Karpas-422 (cell line): ENCODE measurements at regions not wholly inside any gene's neighbourhood (a gene's known extent, or its start where the extent isn't known, plus 50 kb on each side); places are given as distances from the start of the nearest gene placed in this dataset.

Source experiments
- DNase-seq: peaks from one replicate; pipeline ENCODE4 v3.0.0-alpha.2; 2015
- H2AFZ ChIP-seq: fragments of 200-600 bp; sonication (generic); 2 replicates; pipeline ENCODE4 v1.6.1; 2014; ENCODE audit warnings: antibody characterized with exemption, low read length, mixed read lengths
- H3K27ac ChIP-seq: fragments of 200-600 bp; sonication (generic); 2 replicates; pipeline ENCODE4 v1.5.1; 2014; ENCODE audit warnings: mild to moderate bottlenecking, low read length, moderate library complexity
- H3K27me3 ChIP-seq: fragments of 200-600 bp; sonication (generic); 2 replicates; pipeline ENCODE4 v1.6.1; 2014; ENCODE audit warnings: low read length, mixed read lengths
- H3K36me3 ChIP-seq: fragments of 200-600 bp; sonication (generic); 2 replicates; pipeline ENCODE4 v1.6.1; 2014; ENCODE audit warnings: low read length, mixed read lengths; ENCODE audit not compliant: insufficient read depth
- H3K4me1 ChIP-seq: fragments of 200-600 bp; sonication (generic); 2 replicates; pipeline ENCODE4 v1.6.1; 2014; ENCODE audit warnings: mild to moderate bottlenecking, low read length, mixed read lengths
- H3K4me2 ChIP-seq: fragments of 200-600 bp; sonication (generic); 2 replicates; pipeline ENCODE4 v1.6.1; 2014; ENCODE audit warnings: low read length, low read depth, mild to moderate bottlenecking; ENCODE audit not compliant: poor library complexity, severe bottlenecking
- H3K4me3 ChIP-seq: fragments of 200-600 bp; sonication (generic); 2 replicates; pipeline ENCODE4 v1.5.1; 2014; ENCODE audit warnings: mild to moderate bottlenecking, antibody characterized with exemption, low read length, mixed read lengths
- H3K79me2 ChIP-seq: fragments of 200-600 bp; sonication (generic); 2 replicates; pipeline ENCODE4 v1.6.1; 2014; ENCODE audit warnings: mild to moderate bottlenecking, low read length, mixed read lengths
- H3K9ac ChIP-seq: fragments of 200-600 bp; sonication (generic); 2 replicates; pipeline ENCODE4 v1.6.0; 2014; ENCODE audit warnings: low read length
- H3K9me2 ChIP-seq: fragments of 200-600 bp; sonication (generic), shearing (Covaris generic); replicated peaks from 2 replicates; pipeline ENCODE4 v1.6.0; 2014; ENCODE audit warnings: mild to moderate bottlenecking, low read length, moderate library complexity; ENCODE audit not compliant: insufficient read depth
- H3K9me3 ChIP-seq: fragments of 300-700, 200-600 bp; sonication (generic); 2 replicates; pipeline ENCODE4 v1.6.1; 2014; ENCODE audit warnings: low read length, mixed read lengths
- H4K20me1 ChIP-seq: fragments of 200-600 bp; sonication (generic); 2 replicates; pipeline ENCODE4 v1.6.1; 2014; ENCODE audit warnings: mild to moderate bottlenecking, antibody characterized with exemption, low read length, low read depth; ENCODE audit not compliant: insufficient read depth

DNA sequence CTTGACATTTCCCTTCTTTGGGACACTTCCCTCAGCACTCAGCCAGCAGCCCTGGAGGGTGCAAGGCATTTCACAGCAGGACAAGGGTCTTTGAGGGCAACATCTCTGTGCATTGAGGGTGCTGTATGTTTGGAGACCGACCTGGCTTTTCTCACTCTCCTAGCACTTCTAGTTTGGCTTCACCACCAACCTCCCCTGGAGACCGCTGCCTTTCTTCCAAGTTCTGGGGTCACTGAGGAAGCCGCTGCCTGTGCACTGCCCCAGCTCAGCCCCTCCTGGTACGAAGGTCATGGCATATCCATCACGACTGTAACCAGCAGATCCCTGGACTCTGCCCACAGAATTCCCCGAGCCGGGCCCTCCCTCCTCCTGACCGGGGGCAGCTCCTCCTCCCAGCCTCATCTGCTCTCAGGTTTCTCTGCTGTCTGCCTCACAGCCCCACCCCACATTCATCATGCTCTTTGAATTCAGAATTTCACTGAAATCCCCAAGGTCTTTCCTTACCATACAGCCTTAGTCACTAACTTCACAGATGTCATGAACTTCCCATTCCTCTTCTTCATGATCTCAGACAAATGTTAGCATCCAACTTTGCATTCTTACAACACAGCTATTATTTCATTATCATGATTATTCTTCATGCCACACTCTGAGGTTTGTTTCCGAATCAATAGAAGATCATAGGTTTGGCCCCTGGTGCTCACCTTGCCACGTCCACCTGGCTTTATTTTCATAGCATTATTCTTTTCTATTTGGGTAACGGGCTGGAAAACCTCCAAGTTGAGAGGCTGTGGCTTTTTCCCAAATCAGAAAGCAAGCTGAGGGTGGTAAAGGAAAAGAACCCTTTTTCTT, 113.0 kb upstream of the COPS8 start:
- no peak overlapping the region for H3K4me2 ChIP-seq
- DNase-seq, result no peak

DNA sequence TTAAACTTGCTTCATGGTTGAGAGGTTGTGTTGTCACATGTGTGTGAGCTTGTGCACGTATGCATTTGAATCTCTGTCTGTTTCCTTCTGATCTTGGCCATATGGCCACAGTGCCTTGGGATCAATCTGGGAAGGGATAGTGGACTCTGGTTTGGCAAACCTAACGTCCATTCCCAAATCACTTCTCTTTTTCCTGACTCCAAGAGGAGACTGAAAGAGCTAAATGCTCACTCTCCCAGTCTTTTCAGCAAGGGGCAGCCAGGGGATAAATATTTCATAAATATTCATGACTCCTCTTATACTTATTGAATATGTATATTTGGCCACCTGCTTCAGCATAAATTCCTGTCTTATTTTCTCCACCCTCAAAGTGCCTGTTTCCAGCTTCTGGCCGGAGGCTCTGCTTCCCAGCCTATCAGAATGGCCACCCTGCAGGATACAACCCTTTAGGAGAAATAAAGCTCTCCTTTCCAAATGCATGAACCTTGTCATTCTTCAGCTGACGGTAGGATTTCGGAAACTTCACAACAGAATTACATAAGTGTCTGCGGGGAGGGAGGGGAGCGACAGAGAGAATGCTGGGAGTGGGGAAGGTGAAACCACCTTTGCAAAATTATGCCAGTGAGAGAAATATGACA, 112.2 kb upstream of the COPS8 start:
- no peak overlapping the region for H3K27ac ChIP-seq
- H3K9ac ChIP-seq, result no peak overlapping the region
- H3K27me3 ChIP-seq, result no peaks in the 10 kb centered on the region
- no peak for DNase-seq
- no peaks in the 10 kb centered on the region for H3K36me3 ChIP-seq
- H3K4me2 ChIP-seq, result no peak overlapping the region
- H3K4me3 ChIP-seq, result no peak overlapping the region; the same call in 1 of the 2 replicates
- no peaks in the 10 kb centered on the region for H3K79me2 ChIP-seq
- H3K4me1 ChIP-seq, result peaks cover 28% of the 10 kb centered on the region
- no peaks in the 10 kb centered on the region for H3K9me2 ChIP-seq
- no peaks in the 10 kb centered on the region for H3K9me3 ChIP-seq
- H2AFZ ChIP-seq, result no peak overlapping the region
- no peaks in the 10 kb centered on the region for H4K20me1 ChIP-seq

More for the DNA sequence above, 113.0 kb upstream of the COPS8 start:
- H3K79me2 ChIP-seq, result no peaks in the 10 kb centered on the region
- H3K4me1 ChIP-seq, result peaks cover 28% of the 10 kb centered on the region
- H4K20me1 ChIP-seq, result no peaks in the 10 kb centered on the region
- H3K27me3 ChIP-seq, result no peaks in the 10 kb centered on the region
- H2AFZ ChIP-seq, result no peak overlapping the region
- H3K9ac ChIP-seq, result no peak overlapping the region
- H3K36me3 ChIP-seq, result no peaks in the 10 kb centered on the region
- H3K9me3 ChIP-seq, result no peaks in the 10 kb centered on the region
- H3K9me2 ChIP-seq, result no peaks in the 10 kb centered on the region
- no peak overlapping the region; the same call in 1 of the 2 replicates for H3K4me3 ChIP-seq
- H3K27ac ChIP-seq, result no peak overlapping the region

DNA sequence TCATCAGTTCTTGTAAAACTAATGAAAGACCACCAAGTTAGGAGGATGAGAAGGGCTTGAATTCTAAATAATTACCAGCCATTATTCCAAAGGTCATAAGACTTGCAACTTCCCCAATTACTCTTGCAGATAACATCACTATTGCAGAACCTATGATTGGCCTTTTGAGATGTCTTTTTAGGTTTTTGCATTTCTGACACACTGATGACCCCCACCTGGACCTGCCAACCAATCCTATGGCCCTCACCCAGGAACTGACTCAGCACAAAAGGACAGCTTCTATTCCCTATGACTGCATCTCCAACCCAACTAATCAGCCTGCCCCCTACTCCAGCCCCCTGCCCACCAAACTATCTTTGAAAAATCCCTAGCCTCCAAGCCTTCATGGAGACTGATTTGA, 111.5 kb upstream of the COPS8 start:
- no peaks in the 10 kb centered on the region for H3K79me2 ChIP-seq
- H3K9me2 ChIP-seq, result no peaks in the 10 kb centered on the region
- H3K36me3 ChIP-seq, result no peaks in the 10 kb centered on the region
- H2AFZ ChIP-seq, result no peak overlapping the region
- no peak for DNase-seq
- no peaks in the 10 kb centered on the region for H3K9me3 ChIP-seq
- no peak overlapping the region for H3K9ac ChIP-seq
- H3K4me2 ChIP-seq, result no peak overlapping the region
- no peaks in the 10 kb centered on the region for H4K20me1 ChIP-seq
- H3K27ac ChIP-seq, result no peak overlapping the region
- H3K4me3 ChIP-seq, result no peak overlapping the region
- no peaks in the 10 kb centered on the region for H3K27me3 ChIP-seq
- peaks cover 28% of the 10 kb centered on the region for H3K4me1 ChIP-seq

DNA sequence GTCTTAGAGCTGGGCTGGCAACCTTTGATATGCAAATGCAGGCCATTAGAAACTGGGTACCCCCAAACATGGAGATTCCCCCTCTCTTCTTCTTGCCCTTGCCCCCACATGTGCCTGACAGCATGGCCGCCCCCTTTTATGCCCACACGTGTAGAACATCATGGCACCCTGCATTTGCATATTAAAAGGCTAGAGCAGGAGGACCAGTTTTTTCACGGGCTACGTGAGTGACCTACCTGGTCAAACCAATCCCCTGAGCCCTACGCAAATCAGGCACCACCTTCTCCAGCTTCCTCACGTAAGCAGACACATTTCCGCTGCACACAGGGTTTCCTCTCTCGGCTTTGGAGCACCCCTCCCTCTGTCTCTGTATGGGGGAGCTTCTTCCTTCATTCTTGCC, 110.9 kb upstream of the COPS8 start:
- Histone ChIP-seq H2AFZ (no peak overlapping the region), H3K27ac (no peak overlapping the region), H3K9me2 (no peaks in the 10 kb centered on the region), H3K4me3 (no peak overlapping the region), H3K9ac (no peak overlapping the region), H3K4me2 (no peak overlapping the region), H3K9me3 (no peaks in the 10 kb centered on the region), H4K20me1 (no peaks in the 10 kb centered on the region), H3K4me1 (peaks cover 28% of the 10 kb centered on the region), H3K27me3 (no peaks in the 10 kb centered on the region), H3K79me2 (no peaks in the 10 kb centered on the region), H3K36me3 (no peaks in the 10 kb centered on the region)
- peak; percentile 58 for DNase-seq

DNA sequence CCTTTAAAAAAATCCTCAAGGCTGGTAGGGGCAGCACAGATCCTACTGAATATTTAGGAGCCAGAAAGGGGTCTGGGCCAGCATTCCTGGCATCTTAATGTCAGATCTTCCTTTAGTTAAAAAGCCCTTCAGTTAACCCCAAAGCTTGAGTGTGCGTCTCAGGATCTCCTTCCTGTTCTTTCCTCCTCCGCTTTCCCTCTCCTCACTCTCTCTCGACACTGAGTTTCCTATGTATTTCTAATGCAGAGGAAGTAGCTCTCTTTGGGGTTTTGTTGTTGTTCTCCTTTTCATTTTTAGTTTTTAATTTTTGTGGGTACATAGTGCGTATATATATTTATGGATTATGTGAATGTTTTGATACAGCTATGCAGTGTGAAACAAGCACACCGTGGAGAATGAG, 109.9 kb upstream of the COPS8 start:
- Histone ChIP-seq H3K9ac (no peak overlapping the region), H3K27ac (no peak overlapping the region), H3K79me2 (no peaks in the 10 kb centered on the region), H4K20me1 (no peaks in the 10 kb centered on the region), H2AFZ (no peak overlapping the region), H3K4me1 (peaks cover 28% of the 10 kb centered on the region), H3K4me2 (no peak overlapping the region), H3K27me3 (no peaks in the 10 kb centered on the region), H3K4me3 (no peak overlapping the region), H3K36me3 (no peaks in the 10 kb centered on the region), H3K9me3 (no peaks in the 10 kb centered on the region), H3K9me2 (no peaks in the 10 kb centered on the region)
- no peak for DNase-seq

DNA sequence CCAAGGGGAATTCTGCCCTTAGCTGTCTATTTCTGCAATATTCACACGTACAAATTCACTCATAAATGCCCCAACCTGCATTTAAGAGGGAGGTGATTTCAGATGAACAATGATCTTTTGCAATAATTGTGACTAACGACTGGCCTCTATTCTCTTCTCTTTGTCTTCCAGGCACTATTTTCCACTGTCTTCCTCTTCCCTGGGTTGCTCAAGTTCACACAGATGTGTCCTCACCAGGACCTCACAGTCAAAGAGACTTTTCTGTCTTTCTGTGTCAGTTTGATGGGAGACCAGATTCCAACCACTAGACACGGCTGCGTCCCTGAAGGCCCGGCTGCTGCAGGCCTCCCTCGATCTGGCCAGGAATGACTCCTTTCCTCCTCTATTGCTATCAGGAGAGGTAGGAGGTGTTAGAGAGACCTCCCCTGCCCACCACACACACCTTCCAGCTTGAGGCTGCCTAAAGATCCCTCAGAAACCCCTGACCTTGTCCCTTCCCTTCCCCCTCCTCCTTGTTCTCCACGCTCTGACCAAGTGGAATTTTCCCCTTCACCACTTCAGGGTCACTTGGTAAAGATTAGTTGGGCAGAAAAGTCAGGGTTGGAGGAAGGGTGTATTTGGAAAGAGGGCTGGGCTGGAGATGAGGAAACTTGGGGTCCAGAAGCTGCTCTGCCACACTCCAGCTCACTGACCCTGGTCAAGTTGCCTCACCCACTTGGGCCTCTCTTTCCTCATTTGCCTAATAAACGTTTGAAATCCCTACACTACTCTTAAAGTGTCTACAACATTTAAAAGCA, 109.2 kb upstream of the COPS8 start:
- no peaks in the 10 kb centered on the region for H3K36me3 ChIP-seq
- H3K4me3 ChIP-seq, result no peak overlapping the region
- DNase-seq, result no peak
- no peak overlapping the region for H3K9ac ChIP-seq
- no peak overlapping the region for H2AFZ ChIP-seq
- H3K79me2 ChIP-seq, result no peaks in the 10 kb centered on the region
- H3K27me3 ChIP-seq, result no peaks in the 10 kb centered on the region
- H3K9me3 ChIP-seq, result no peaks in the 10 kb centered on the region
- no peaks in the 10 kb centered on the region for H4K20me1 ChIP-seq
- peaks cover 28% of the 10 kb centered on the region for H3K4me1 ChIP-seq
- no peaks in the 10 kb centered on the region for H3K9me2 ChIP-seq
- H3K4me2 ChIP-seq, result no peak overlapping the region
- H3K27ac ChIP-seq, result no peak overlapping the region

DNA sequence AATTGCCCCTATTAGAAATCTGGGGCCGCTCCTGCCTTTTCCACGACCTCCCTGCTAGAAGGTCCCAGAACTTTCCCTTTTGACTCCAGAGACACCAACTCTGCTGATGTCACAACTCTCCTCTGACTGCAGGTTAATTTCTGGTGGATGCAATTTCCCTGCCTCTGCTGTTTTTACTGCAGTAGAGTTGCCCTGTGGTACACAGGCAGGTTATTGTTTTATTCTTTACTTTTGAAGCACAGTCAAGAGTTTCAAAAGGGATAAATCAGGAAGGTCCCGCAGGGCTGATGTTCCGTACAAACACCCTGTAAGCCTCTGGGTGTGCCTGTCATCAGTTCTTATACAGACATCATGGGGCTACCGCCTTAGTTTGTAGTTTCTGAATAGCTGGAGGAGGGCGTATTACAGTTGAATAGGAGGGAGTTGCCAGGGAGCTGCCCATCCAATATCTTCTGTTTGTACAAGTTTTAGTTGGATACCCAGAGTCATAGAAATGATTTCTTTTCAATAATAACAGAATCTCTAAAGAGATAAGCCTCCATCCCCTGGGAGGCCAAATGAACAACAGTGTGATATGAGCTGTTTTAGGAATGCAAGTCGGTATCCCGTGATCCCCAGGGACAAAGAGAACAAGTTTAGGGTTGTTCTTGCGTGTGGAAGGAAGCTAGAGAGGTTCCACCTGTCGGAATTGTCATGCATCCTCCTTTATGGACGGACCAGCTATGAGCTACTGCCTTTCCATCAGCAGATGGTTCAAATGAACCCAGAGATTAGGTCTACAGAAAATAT, 108.4 kb upstream of the COPS8 start:
- Histone ChIP-seq H3K4me2 (no peak overlapping the region), H2AFZ (no peak overlapping the region), H3K36me3 (no peaks in the 10 kb centered on the region), H3K9ac (no peak overlapping the region), H3K4me3 (no peak overlapping the region), H3K27me3 (no peaks in the 10 kb centered on the region), H3K9me3 (no peaks in the 10 kb centered on the region), H3K79me2 (no peaks in the 10 kb centered on the region), H3K9me2 (no peaks in the 10 kb centered on the region), H3K4me1 (peaks cover 28% of the 10 kb centered on the region), H3K27ac (no peak overlapping the region), H4K20me1 (no peaks in the 10 kb centered on the region)
- DNase-seq, result no peak
